ENCODE measurements at regions not wholly inside any gene's neighbourhood (a gene's known extent, or its start where the extent isn't known, plus 50 kb on each side); places are given as distances from the start of the nearest gene placed in this dataset.
"Not testable (repeated sequence)": the region's sequence is repeated elsewhere in the genome, so short reads cannot be mapped to it uniquely, and the experiment has no call there.

DNA sequence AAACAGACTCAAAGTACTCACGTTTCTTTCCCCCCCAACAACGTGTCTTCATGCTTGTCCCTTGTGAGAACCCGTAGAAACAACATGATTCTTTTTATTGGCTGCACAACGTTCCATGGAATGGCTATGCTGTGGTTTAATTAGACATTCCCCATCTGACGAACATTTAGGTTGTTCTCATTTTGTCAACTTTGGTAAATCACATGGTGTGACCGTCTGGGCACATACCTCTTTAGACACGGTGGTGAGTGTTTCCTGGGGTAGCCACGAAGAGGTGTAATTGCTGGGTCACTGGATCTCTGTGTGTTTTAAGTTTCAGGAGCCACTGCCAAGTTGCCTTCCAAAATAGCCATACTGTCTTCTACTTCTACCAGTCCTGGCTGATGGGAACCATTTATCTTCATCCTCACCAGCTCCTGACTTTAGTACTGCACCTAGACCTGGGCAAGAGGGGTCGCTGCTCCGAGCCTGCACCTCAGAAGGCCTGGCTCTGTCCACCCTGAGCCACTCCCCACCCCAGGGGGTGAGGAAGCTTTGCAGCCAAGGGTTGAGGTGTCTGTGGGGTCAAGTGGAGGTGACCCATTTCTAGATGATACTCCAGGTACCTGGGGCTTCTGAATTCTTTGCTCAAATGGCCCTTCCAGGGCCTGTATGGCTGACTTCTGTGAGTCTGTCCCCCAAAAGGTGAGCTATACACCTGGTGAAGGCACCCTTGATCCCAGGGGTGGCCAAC is 84.7 kb downstream of the IRX5 start:
- no peak for DNase-seq (ENCODE audit: low read depth in 3 of 3)

DNA sequence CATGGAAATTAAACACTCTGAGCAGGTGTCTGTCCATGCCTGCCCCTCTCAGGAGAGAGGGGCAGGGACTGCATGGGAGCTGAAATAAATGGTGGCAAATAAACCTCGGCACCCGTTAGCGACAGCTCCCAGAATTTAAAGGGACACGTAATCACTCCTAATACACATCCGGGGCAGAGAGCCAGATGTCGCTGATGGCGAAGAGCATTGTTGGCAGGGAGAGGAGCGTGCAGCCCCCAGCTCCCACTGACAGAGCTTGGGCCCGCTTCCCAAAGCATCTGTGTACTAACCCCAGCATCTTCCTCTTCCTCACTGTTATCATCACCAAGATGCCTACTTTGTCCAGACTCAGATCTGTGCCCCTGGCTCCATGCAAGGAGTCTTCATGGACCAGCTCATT is 85.8 kb downstream of the IRX5 start:
- no peak for DNase-seq (ENCODE audit: low read depth in 3 of 3)

DNA sequence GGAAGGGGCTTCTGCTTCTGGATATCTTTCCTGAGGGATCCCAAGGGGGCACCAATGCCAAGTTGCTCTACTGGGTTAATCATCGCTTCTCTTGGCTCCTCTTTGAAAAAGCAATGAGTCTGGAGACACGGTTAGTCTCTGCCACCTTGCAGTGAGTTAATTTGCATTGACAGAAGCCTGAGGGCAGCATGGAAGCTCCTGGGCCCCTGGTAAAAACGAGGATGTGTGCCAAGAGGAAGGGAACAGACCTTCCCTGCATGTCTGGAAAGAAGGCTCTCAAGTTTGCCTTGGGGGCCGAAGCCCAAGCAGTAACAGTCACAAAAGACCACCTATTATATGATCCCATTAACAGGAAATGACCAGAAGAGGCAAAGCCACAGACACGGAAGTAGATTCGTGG is 86.7 kb downstream of the IRX5 start:
- DNase-seq (ENCODE audit: low read depth in 3 of 3), result no peak

GRCh38 chr16:55018881-55019280 is 88.2 kb downstream of the IRX5 start:
- no peak for DNase-seq (ENCODE audit: low read depth in 3 of 3)

DNA sequence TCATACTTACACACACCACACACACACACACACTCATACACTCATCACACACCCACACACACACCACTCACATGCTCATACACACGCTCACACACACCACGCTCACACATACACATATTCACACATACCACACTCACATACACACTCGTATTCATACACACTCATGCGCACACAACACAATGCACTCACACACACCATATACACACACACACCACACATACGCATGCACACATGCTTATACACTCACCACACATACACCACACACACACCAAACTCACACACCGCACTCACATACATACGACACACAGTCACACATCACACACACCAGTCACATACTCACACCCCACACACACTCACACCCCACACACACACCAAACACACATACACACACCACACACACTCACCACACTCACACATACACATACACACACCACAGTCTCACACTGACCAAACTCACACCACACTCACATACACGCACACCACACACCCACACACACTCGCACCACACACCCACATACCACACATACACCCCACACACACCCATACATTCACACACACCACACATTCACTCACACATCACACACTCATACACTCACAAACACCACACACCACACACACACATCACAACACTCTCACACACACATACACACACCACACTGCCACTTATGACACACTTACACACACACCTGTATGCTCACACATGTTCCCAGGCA is 88.9 kb downstream of the IRX5 start:
- no peak for DNase-seq (ENCODE audit: low read depth in 3 of 3)

- no peak for DNase-seq (ENCODE audit: low read depth in 3 of 3)
Observed at GRCh38 chr16:55021595-55022475, 91.2 kb downstream of the IRX5 start.

DNA sequence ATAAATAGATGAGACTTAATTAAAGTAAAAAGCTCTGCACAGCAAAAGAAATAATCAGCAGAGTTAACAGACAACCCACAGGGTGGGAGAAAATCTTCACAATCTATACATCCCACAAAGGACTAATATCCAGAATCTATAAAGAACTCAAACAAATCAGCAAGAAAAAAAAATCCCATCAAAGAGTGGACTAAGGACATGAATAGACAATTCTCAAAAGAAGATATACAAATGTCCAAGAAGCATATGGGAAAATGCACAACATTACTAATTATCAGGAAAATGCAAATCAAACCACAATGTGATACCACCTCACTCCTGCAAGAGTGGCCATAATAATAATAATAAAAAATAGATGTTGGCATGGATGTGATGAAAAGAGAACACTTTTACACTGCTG is 96.6 kb downstream of the IRX5 start:
- not testable (repeated sequence) for DNase-seq (ENCODE audit: low read depth in 3 of 3)

- no peak for DNase-seq (ENCODE audit: low read depth in 3 of 3)
Observed at GRCh38 chr16:55029509-55029908, 98.8 kb downstream of the IRX5 start.

DNA sequence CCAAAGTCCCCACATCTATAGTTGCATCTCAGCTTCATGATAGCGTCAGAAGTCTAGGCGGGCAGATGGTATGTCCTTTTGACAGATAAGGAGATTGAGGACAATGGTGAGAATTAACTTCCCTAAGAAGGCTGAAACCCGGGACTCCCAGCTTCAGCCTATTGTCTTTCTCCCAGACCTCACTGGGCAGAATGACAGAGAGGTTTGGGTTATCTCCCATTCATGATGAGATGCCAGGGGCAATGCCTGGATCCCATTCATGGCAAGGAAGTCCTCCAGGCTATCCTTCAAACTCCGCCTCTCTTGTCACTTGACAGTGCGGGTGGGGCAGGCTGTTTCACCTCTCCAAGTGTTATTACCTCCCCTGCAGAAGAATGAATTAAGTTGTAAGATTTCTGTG is 100.3 kb downstream of the IRX5 start:
- DNase-seq (ENCODE audit: low read depth in 3 of 3), result no peak

- no peak for DNase-seq (ENCODE audit: low read depth in 3 of 3)
Observed at GRCh38 chr16:55031481-55031880, 100.8 kb downstream of the IRX5 start.

DNA sequence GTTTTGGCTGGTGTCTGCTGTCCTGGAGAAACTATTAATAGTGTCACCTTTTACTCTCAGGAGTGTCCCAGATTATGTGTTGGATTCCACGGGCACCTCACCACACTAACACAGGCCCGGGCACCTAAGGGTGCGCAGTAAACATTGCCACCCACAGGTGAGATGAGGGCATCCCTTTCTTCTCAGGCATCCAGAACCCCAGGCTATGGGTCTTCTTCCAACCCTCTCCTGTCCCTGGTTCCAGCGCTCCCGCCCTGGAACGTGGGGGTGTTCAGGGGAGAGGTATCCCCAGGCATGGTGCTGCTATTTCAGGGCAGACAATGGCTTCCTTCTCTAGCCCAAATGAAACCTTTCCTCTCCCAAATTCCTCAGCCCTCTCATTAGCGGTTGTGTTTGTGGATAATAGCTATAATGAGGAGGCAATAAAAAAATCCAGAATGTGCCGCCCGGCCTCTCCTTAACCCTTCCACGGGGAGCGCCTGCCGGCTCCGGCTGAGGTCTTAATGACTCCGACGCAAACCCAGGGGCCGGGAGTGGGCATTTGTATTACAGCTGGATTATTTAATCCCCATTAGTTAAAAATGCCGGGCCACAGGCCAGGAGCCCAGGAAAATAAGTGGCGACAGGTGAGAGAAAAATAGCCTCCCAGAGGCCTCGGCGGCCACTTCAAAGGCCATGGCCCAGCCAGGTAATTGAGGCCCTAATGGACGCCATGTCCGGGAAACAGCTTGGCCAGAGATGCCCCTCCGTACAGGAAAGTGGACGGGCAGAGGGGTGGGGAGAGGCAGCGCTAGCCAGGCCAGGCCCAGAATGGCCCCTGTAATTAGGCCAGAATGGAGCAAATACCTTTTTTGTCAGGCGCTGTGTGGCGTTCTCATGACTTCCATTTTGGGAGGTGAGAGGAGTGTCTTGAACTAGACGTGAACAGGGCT is 102.8 kb downstream of the IRX5 start:
- no peak for DNase-seq (ENCODE audit: low read depth in 3 of 3)

- DNase-seq (ENCODE audit: low read depth in 3 of 3), result no peak
Observed at GRCh38 chr16:55035029-55035428, 104.4 kb downstream of the IRX5 start.

DNA sequence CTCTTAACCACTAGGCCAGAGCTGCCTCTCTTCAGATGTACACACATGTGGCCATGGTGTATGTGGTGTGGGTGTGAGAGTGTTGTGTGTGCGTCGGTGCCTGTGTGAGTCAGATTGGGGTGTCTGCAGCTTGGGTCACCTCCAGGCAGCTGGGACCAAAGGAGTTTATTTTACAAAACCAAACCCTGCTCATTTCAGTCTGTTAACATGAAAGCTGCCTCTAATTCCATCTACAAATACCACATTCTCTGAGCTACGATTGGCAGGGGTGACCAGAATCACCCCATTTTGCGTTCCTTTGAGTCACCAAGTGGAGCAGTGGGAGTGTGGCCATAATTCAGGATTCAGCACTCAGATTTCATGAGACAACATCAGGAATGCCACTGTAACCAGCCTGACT is 105.3 kb downstream of the IRX5 start:
- no peak for DNase-seq (ENCODE audit: low read depth in 3 of 3)

- no peak for DNase-seq (ENCODE audit: low read depth in 3 of 3)
Observed at GRCh38 chr16:55036371-55036821, 105.7 kb downstream of the IRX5 start.

DNA sequence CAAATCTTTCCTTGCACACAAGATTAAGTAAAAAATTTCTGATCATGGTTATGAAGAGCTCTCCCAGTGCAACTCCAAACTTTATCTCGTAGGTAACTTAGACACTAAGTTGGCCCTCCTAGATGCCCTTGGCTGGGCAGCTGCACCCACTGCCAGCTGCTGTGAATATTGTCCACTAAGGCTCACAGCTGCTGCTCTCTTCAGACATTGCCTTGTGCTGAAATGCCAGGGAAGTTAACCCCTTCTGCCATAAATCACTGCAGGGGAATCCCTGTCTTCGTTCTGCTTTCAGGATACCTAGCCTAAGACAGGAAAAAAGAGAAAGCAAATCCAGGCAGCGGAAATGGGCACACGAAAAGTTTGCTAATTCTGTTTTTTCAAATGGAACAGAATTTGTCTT is 106.4 kb downstream of the IRX5 start:
- DNase-seq (ENCODE audit: low read depth in 3 of 3), result no peak

DNA sequence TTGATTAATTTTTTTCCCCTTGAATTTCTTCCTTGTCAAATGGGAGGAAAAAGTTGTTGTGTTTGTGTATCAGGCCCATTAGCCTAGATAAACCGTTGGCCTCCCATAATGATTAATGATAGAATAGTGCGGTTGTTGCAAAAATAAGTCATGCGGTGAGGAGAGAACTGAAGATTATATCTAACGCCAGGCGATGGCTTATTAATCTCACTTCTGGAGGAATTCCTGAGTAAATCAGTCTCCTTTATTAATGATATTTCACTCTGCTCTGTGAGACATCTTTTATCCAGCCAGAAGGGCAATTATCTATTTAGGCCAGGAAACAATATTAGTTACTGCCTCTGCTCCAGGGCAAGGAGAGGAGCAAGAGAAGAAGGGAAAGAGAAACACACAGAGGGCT is 107.3 kb downstream of the IRX5 start:
- no peak for DNase-seq (ENCODE audit: low read depth in 3 of 3)

DNA sequence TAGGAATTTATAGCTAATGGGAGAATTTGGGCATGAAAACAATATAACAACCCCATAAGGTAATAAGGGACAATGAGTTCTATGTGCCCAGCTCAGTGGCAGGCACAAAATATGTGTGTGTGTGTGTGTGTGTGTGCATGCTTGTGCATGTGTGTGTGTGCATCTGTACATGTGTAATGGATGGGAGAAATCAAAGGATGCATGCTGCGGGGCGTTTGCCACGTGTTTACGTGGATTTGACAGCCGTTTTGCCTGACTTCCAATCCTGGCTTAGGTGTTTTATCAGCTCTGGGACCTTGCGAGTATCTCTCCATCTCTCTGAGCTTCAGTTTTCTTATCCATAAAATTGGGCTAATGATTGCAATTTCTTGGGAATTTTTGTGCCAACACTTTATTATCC is 108.4 kb downstream of the IRX5 start:
- no peak for DNase-seq (ENCODE audit: low read depth in 3 of 3)

GRCh38 chr16:55039511-55039910 is 108.8 kb downstream of the IRX5 start:
- no peak for DNase-seq (ENCODE audit: low read depth in 3 of 3)

DNA sequence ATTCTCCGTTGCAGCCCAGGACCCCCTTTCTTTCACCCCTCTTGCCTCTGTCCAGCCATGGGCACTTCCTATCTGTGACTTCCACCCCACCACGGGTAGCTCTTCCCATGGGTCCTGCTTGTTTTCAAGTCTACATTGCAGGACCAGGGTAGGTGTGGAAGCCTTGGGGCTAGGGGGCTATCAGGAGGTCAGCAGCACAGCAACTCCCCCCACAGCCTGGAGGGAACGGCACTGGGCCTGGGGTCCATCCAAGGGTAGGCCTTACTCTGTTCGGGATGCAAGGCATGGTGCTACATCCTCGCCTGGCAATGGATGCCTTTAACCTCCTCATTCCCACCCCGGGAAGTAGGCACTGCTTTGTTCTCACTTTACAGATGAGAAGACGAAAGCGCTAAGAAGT is 109.3 kb downstream of the IRX5 start:
- DNase-seq (ENCODE audit: low read depth in 3 of 3), result no peak

DNA sequence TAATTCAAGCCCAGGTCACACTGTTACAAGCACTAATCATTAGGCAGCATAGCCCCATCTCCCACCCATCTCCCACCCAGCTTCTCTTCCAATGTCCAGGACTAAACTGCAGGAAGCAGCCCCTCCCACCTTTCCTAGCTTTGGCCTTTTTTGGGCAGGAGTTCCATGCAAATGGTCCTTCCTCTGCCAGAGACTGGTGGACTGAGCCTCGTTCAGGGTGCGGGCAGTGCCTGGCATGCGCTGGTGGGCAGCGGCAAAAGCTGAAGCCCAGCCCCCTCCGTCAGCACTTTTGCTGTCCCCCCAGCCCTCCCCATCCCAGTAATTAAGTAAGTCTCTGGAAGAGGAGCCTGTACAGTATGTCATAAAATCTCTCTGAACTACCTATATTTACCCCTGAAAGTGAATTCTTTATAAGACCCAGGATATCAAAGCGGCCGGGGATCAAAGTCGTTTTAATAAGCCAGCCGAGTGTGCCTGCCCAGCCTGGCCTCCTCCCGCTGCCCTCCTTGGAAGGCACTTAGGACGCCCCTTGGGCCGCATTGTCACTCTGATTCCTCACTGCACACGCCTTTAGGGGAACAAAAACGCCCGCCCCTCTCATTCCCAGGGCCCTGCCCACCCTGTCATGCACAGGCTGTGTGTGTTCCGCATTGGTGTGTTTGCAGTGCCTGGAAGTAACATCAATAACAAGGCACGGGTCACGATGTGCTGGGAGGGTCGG is 109.9 kb downstream of the IRX5 start:
- DNase-seq (ENCODE audit: low read depth in 3 of 3), result no peak
